HG02943 (cell line): ENCODE measurements at regions not wholly inside any gene's neighbourhood (a gene's known extent, or its start where the extent isn't known, plus 50 kb on each side); places are given as distances from the start of the nearest gene placed in this dataset.

Experiments used
- ATAC-seq: cut with Tn5 transposase; IDR thresholded peaks from one replicate; pipeline ENCODE4 v1.9.1; 2021; ENCODE audit warnings: mild to moderate bottlenecking, low read depth, moderate library complexity; ENCODE audit not compliant: unreplicated experiment

DNA sequence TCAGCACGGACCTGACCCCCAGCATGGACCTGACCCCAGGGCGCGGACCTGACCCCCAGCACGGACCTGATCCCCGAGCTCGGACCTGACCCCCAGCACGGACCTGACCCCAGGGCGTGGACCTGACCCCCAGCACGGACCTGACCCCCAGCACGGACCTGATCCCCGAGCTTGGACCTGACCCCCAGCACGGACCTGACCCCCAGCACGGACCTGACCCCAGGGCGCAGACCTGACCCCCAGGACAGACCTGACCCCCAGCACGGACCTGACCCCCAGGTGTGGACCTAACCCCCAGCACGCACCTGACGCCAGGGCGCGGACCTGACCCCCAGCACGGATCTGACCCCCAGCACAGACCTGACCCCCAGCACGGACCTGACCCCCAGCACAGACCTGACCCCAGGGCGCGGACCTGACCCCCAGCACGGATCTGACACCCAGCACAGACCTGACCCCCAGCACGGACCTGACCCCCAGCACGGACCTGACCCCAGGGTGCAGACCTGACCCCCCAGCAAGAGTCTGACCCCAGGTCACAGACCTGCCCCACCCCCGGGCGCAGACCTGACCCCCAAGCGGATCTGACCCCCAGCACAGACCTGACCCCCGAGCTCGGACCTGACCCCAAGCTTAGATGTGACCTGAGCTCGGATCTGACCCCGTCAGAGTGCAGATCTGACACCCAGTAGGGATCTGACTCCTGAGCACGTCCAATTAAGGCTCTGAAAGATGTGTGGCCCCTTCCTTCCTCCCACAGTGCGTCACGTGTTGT, 98.7 kb downstream of the C16orf95 start:
- no peak for ATAC-seq

DNA sequence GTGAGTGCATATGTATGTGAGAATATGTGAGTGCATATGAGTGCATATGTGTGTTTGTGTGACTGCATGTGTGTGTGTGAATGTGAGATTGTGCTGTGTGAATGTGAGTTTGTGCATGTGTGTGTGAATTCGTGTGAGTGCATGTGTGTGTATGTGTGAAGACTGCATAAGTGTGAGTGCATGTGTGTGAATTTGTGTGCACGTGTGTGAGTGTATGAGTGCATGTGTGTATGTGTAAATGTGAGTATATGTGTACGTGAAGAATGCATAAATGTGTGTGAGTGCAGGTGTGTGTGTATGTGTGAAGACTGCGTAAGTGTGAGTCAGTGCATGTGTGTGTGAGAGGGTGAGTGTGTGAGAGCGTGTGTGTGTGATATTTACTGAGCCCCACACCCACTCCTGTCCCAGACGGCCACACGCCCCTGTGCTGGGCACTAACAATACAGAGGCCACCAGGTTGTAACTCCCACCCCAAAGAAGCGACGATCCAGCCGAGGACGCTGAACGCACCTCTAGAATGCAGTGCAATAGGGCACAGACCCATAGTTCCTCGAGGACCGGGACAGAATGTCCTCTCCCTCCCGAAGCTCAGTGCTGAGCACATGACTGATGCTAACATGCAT, 97.8 kb downstream of the C16orf95 start:
- ATAC-seq: no peak

DNA sequence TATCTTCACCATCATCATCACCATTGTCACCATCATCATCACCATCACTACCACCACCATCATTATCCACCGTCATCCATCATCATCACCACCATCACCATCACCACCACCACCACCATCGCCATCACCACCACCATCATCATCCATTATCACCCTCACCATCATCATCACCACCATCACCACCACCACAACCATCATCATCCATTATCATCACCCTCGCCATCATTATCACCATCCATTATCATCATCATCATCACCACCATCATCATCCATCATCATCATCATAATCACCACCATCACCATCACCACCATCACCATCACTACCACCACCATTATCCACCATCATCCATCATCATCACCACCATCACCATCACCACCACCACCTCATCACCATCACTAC, 95.6 kb downstream of the C16orf95 start:
- no peak for ATAC-seq

DNA sequence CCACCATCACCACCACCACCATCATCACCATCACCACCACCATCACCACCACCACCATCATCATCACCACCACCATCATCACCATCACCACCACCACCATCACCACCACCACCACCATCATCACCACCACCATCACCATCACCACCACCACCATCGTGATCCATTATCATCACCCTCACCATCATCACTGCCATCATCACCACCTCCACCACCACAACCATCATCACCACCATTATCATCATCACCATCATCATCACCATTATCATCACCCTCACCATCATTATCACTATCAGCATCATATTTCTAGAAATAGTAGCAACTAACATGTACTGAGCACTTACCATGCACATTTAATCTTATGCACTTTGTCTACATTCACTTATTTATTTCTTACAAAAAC, 94.9 kb downstream of the C16orf95 start:
- ATAC-seq: no peak

DNA sequence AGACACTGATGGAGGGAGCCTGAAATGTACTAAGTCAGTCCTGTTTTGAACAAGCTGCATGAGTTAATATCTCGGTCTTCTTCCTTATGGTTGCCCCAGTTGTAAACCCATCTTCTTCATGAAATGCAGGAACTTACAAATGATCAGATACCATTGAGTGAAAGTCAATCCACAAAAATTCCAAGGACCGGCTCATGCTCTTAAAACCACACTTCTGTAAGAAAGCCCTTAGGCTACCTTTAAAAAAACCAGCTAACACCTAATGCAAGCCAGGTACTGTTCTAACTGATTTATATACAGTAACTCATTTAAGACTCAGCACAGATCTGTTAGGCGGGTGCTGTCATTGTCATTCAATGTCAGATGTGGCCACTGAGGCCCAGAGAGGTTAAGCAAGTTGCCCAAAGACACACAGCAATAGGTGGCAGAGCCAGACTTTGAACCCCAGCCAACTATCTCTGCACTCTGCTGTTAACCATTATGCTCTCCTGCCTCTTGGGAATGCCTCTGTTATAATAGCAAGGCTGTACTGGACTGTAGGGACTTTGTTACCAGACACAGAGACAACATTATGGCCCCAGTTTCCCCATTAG, 93.4 kb downstream of the C16orf95 start:
- ATAC-seq: no peak

DNA sequence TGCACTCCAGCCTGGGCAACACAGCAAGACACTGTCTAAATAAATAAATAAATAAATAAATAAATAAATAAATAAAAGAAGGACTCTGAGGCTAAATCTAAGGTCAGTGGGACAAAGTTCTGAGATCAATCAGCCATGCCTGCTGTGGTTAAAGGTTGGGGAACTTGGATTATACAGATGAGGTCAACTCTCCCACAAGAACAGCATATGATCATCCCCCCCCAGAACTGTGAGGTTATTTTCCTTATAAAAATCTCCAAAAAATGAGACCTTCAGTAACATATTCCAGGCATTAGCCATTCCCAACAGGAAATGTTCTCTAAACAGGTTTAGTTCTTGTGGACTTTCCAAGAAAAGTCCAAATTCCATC, 90.3 kb downstream of the C16orf95 start:
- no peak for ATAC-seq

DNA sequence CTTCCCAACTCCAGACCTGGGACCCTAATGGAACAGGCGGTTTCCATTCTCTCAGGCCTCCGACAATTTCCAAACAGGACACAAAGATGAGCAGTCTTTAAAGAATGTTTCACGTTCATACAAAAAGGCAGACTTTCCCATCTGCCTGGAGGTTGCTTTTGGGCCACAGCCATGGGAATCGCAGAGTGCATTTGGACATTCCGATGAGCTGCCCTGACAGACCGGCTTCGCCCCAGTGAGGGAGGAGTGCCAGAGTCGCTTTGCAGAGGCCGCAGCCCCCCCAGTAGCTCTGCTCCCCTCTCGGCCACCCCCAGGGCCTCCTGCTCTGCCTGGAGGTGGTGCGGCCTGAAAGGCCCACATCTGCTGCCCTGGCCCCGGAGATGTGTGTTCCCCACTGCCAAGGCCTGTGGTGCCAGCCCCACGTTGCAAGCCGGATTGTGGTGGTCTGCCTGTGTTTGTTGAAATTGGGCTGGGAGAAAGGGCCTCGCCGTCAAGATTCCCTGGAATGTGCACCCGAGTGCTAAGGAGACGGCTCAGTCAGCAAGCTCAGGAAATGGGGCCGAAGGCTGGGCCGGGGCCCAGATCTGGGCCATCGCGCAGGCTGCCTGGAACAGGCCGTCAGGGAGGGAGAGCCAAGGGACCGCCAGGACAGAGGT, 89.8 kb downstream of the C16orf95 start:
- ATAC-seq: no peak

DNA sequence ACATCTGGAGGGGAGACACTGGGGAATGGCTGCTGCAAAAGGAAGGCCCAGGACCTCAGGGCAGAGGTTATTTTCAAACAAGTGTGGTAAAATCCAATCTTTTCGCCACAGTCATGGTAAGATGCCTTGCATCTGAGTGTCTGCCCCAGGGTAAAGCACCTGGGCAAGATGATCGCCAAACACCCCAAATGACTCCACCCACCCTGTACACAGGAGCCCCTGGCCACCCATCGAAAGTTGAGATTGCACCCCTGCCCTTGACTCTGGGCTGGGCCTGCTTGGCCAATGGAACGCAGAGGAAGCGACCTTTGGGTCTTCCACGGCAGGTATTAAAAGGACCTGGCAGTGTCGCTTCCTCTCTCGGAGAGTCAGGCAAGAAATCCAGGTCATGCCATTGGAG, 88.8 kb downstream of the C16orf95 start:
- no peak for ATAC-seq

DNA sequence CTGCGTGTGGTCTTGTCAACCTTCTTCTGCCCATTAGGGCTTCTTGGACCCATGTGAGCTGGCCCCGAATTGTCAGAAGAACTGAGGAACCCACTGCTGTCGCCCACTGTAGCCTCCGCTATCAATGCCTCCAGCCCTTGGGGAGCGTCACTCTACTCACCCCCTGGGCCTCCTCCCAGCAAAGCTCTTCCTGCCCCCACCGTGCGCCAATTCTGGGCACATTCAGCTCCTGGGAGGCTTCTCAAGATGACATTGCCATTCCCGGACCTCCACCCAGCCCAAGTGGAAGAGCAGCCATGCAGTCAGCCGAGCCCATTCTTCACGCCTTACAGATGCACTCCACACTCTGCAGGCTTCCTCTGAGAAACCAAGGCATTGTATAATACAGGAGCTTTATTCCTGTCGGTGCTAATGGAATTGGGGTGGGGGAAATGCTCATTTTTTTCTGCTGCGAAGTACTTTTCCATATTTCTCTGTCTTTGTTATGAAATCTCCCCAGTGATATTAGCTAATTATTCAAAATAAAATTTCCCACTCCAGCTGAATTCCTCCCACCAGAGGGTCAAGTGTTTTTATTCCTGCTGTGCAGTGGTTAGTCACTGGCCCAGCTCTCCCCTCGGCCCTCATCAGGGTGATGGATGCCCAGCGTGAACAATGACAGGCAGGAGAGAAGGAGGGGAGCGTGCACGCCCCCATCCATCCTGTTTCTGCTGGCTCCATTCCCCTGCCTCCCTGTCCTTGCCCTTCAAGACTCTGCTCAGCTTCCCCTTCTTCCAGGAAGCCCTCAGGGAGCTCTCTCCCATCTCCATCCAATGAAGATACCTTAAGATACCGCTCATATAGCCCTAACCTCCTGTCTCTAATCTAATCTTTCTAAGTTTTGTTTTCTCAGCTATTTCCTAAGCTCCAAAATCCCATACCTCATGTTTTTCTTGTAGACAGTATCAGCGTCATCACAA, 87.7 kb downstream of the C16orf95 start:
- ATAC-seq: no peak

DNA sequence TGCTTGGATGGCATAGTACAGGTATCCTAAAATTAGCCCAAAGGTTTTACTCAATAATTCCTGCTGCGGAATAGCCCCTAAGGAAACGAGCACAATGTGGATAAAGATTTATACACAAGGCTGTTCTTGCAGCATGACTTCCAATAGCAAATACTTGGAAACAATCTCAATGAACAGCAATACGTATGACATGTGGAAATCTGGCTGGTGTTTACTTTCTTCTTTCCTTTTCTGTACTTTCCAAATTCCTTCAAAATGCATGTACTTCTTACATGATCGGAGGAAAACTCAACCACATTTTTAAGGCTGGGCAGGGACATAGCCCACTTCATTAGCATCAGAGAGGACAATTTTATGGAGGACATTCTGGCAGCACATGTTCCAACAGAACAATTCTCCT, 86.6 kb downstream of the C16orf95 start:
- no peak for ATAC-seq

DNA sequence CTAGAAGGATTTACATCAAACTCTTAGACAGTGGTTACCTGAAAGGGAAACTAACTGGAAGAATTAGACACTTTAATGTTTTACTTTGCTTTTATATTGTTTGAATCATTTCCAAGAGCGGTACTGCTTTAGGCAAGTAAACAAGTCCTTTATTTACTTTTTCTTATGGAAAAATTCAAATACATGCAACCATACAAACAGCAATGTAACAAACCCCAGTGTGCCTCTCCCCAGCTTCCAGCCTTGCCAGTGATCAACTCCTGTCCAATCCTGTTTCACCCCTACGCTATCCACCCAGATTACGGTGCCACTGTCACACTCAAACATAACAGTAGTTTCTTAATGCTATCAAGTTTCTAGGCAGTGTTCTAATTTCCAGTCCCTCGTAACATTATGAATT, 85.9 kb downstream of the C16orf95 start:
- ATAC-seq: no peak

DNA sequence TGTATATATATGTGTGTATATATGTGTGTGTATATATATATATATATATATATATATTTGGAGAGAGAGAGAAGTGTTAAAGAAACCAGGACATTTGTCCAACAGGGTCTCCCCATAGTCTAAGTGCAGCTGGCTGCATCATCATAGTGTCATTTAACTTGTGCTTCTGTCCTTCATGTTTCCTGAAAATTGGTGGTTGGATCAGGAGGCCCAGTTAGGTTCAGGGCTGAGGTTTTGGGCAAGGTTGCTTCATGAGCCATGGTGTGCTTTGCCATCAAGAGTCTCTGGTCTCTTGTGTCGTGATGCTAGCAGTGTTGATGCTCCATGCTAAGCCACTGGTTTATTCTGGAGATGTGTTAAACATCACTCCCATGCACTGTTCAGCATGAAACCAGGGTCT, 85.3 kb downstream of the C16orf95 start:
- ATAC-seq: no peak

DNA sequence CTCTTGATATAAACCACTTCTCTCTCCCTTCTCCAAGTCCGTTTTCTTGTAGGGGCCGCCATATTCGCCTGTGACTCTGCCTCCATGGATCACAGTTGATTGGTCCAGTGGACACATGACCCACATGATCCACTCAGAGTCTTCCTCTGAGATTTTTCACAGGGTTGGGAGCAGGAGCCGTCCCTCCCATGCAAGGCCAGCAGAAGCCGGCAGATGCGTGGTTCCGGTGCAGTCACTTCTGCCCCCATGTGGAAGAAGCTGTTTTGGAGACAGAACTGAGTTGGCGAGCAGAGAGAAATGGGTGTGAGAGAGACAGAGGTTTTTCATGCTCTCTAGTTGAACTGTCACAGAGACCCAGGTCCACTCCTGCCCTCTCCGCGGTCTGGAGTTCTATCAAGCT, 83.3 kb downstream of the C16orf95 start:
- ATAC-seq: no peak

DNA sequence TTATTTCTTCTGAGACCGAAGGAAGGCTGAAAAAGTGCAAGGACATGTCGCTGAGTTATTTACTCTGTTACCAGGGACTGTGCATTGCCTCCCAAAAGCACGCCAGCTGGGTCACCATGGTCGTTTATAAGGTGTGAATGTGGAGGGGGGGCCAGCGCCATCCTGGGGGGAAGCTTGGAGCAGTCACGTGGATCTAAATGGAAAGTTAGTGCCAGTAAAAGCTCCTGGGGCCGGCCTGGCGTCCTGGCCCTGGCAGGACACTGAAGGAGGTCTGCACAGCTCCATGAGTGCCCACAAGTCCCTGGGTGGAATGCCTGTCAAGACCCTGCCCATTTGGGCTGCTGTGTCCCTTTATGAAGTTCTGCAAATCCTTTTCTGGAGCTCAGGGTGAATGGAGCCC, 82.6 kb downstream of the C16orf95 start:
- no peak for ATAC-seq

DNA sequence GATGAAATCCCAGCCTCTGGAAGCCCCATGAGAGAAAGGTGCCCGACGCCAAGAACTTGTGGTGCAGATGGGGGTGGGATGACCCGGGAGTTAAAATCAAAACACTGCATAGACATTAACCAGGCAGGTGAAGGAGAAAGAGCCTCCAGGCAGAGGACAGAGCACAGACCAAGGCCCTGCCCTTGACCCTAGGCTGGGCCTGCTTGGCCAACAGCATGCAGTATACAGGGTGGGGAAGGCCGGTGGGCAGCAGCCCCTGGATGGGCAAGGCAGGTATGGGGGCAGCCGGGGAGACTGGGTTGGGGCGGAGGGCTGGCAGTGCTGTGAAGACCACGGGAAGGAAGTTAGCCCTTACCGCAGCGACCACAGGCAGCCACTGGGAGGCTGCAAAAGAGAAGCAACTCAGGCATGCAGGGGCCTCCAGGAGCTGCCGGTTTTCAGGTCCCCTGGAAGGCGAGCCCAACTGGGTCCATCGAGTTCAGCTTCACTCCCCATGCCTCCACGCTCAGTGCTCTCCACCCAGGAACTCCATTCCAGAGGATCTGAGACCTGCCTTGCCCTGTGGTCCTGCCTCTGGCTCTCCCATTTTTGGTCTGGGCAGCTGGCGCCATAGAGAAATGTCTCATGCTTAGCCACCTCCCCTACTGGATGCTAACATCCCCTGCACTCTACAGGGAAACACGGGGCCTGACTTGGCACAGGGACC, 81.2 kb downstream of the C16orf95 start:
- ATAC-seq: no peak

DNA sequence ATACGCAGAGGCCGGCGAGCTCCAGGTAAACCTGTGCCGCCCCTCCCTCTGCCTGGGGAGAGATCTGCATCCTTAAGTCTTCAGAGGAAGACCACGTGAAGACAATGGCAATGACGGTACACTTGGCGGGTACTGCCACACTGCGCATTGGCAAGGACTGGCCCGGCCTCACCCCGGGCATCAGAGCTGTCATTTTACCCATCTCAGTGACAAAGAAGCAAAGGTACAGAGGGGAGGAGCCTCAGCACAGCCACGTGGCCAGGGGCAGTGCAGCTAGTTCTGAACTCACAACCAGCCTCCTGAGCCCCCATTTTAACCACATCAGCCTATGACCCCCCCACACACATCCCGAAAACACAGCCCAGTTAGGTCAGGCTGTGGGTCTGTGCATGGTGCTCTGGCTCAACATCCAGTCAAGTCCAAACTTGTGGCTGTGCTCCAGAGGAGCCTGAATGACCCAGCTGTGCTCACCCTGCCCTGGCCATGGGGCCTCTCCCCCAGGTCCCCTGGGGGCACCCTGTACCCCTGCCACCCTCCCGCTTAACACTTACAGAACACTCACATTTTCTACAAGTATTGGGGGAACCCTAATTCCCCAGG, 80.6 kb downstream of the C16orf95 start:
- ATAC-seq: no peak

DNA sequence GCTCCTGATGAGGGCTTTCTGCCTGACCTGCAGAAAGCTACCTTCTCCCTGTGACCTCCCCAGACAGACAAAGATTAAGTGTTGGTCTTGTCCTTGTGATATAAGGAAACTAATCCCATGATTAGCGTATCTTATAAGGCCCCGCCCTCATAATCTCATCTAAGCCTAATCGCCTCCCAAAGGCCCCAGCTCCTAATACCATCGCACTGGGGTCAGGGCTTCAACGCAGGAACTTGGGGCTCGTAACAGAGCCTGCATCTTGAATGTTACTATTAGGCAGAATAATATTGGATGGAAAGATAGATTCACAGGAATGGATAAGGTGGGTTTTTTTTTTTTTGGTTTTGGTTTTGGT, 78.9 kb downstream of the C16orf95 start:
- ATAC-seq: no peak

DNA sequence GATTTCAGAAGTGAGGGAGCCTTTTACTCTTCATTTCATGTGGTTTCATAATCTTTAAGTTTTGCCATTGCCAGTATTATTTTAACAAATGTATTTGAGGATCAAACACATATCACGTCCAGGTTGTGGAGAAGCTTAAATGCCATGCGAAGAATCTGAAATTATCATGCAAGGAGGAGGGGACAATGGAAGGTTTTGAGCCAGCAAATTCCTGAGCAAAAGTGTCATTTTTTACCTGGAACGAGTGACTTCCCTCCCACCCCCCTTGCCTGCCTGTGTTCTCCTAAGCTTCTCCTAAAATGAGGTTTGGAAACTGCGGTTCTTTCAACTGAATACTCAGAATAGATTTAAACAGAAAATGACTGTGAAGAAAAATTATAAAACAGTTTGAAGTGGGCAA, 77.6 kb downstream of the C16orf95 start:
- no peak for ATAC-seq
